ENCODE measurements at regions not wholly inside any gene's neighbourhood (a gene's known extent, or its start where the extent isn't known, plus 50 kb on each side); places are given as distances from the start of the nearest gene placed in this dataset.

GRCh38 chr2:102986826-102987490 is 225.1 kb downstream of the TMEM182 start:
- no peak for TF ChIP-seq CTCF (IDR thresholded peaks at IDR 0.05; ENCODE audit: borderline replicate concordance, extremely low read depth, low read length, poor library complexity, severe bottlenecking)
- no peak for TF ChIP-seq EZH2 (IDR thresholded peaks at IDR 0.05; ENCODE audit: borderline replicate concordance, low read depth, low read length, severe bottlenecking)
- no peaks in the 10 kb centered on the region for H3K4me1 ChIP-seq (ENCODE audit: insufficient read depth, low read length)
- H3K9ac ChIP-seq (ENCODE audit: low read depth, low read length), result no peak overlapping the region
- H3K36me3 ChIP-seq (ENCODE audit: insufficient read depth, low read length), result no peaks in the 10 kb centered on the region
- no peaks in the 10 kb centered on the region for H3K9me3 ChIP-seq (ENCODE audit: insufficient read depth, low read length, severe bottlenecking)
- H4K20me1 ChIP-seq (ENCODE audit: insufficient read depth, low read length), result no peaks in the 10 kb centered on the region
- H3K27ac ChIP-seq (ENCODE audit: low read length), result no peak overlapping the region
- no peak overlapping the region for H2AFZ ChIP-seq (ENCODE audit: low read depth, low read length)
- no peak overlapping the region for H3K4me2 ChIP-seq (ENCODE audit: insufficient read depth, low read length)
- H3K79me2 ChIP-seq (ENCODE audit: insufficient read depth, low read length), result no peaks in the 10 kb centered on the region
- no peak for DNase-seq
- no peaks in the 10 kb centered on the region for H3K27me3 ChIP-seq (ENCODE audit: insufficient read depth, low read length, poor library complexity)
- H3K4me3 ChIP-seq (ENCODE audit: low read depth in 1 of 2, low read length in 2 of 2), result no peak overlapping the region
- ATAC-seq (ENCODE audit: insufficient read depth, low read depth), result no peak

- Histone ChIP-seq H3K36me3 (ENCODE audit: insufficient read depth, low read length) (no peaks in the 10 kb centered on the region), H2AFZ (ENCODE audit: low read depth, low read length) (no peak overlapping the region), H3K4me3 (ENCODE audit: low read depth in 1 of 2, low read length in 2 of 2) (no peak overlapping the region), H3K27me3 (ENCODE audit: insufficient read depth, low read length, poor library complexity) (no peaks in the 10 kb centered on the region), H3K4me1 (ENCODE audit: insufficient read depth, low read length) (no peaks in the 10 kb centered on the region), H3K4me2 (ENCODE audit: insufficient read depth, low read length) (no peak overlapping the region), H3K9me3 (ENCODE audit: insufficient read depth, low read length, severe bottlenecking) (no peaks in the 10 kb centered on the region), H3K27ac (ENCODE audit: low read length) (no peak overlapping the region), H3K79me2 (ENCODE audit: insufficient read depth, low read length) (no peaks in the 10 kb centered on the region), H4K20me1 (ENCODE audit: insufficient read depth, low read length) (no peaks in the 10 kb centered on the region), H3K9ac (ENCODE audit: low read depth, low read length) (no peak overlapping the region)
- DNase-seq (no peak), ATAC-seq (ENCODE audit: insufficient read depth, low read depth) (no peak)
- TF ChIP-seq EZH2 (IDR thresholded peaks at IDR 0.05; ENCODE audit: borderline replicate concordance, low read depth, low read length, severe bottlenecking) (no peak), CTCF (IDR thresholded peaks at IDR 0.05; ENCODE audit: borderline replicate concordance, extremely low read depth, low read length, poor library complexity, severe bottlenecking) (no peak)
Observed at GRCh38 chr2:102992607-102993006, 230.8 kb downstream of the TMEM182 start.

- H3K4me3 ChIP-seq (ENCODE audit: low read depth in 1 of 2, low read length in 2 of 2), result no peak overlapping the region
- TF ChIP-seq EZH2 (IDR thresholded peaks at IDR 0.05; ENCODE audit: borderline replicate concordance, low read depth, low read length, severe bottlenecking) (no peak), CTCF (IDR thresholded peaks at IDR 0.05; ENCODE audit: borderline replicate concordance, extremely low read depth, low read length, poor library complexity, severe bottlenecking) (no peak)
- ATAC-seq (ENCODE audit: insufficient read depth, low read depth) (no peak), DNase-seq (no peak)
- no peaks in the 10 kb centered on the region for H3K4me1 ChIP-seq (ENCODE audit: insufficient read depth, low read length)
- no peaks in the 10 kb centered on the region for H4K20me1 ChIP-seq (ENCODE audit: insufficient read depth, low read length)
- no peaks in the 10 kb centered on the region for H3K36me3 ChIP-seq (ENCODE audit: insufficient read depth, low read length)
- no peaks in the 10 kb centered on the region for H3K9me3 ChIP-seq (ENCODE audit: insufficient read depth, low read length, severe bottlenecking)
- H2AFZ ChIP-seq (ENCODE audit: low read depth, low read length), result no peak overlapping the region
- no peak overlapping the region for H3K27ac ChIP-seq (ENCODE audit: low read length)
- H3K27me3 ChIP-seq (ENCODE audit: insufficient read depth, low read length, poor library complexity), result no peaks in the 10 kb centered on the region
- H3K4me2 ChIP-seq (ENCODE audit: insufficient read depth, low read length), result no peak overlapping the region
- H3K79me2 ChIP-seq (ENCODE audit: insufficient read depth, low read length), result no peaks in the 10 kb centered on the region
- H3K9ac ChIP-seq (ENCODE audit: low read depth, low read length), result no peak overlapping the region
Observed at GRCh38 chr2:102999958-103000357, 238.1 kb downstream of the TMEM182 start.
